PFSK-1 (cell line): ENCODE measurements at regions not wholly inside any gene's neighbourhood (a gene's known extent, or its start where the extent isn't known, plus 50 kb on each side); places are given as distances from the start of the nearest gene placed in this dataset.

Experiments used
- FOXP2 ChIP-seq: optimal IDR thresholded peaks from 2 replicates; pipeline ENCODE3; 2011; ENCODE audit warnings: borderline replicate concordance, control low read depth, inconsistent platforms; ENCODE audit not compliant: insufficient read depth; ENCODE audit errors: extremely low read length, extremely low read depth
- POLR2AphosphoS5 ChIP-seq: IDR thresholded peaks from 2 replicates; pipeline ENCODE4 v1.6.1; 2012; ENCODE audit warnings: low read depth, mild to moderate bottlenecking, control low read depth, low read length, moderate library complexity
- REST ChIP-seq, 2 experiments: IDR thresholded peaks; 2 replicates each; pipeline versions ENCODE4 v1.6.1 to v1.8.0; 2011 to 2012; ENCODE audit warnings: low read depth in 2 of 2, low read length in 2 of 2, control low read depth in 1 of 2, inconsistent platforms in 1 of 2, mild to moderate bottlenecking in 1 of 2, moderate library complexity in 1 of 2; ENCODE audit not compliant: insufficient read depth in 1 of 2
- SIN3A ChIP-seq: IDR thresholded peaks from 2 replicates; pipeline ENCODE4 v1.6.1; 2012; ENCODE audit warnings: mild to moderate bottlenecking, low read length, moderate library complexity, borderline replicate concordance; ENCODE audit not compliant: insufficient read depth
- TAF1 ChIP-seq: IDR thresholded peaks from 2 replicates; pipeline ENCODE4 v1.6.1; 2012; ENCODE audit warnings: low read length, control low read depth, borderline replicate concordance; ENCODE audit not compliant: insufficient read depth

- TF ChIP-seq TAF1 (no peak), REST (IDR thresholded peaks at IDR 0.05; ENCODE audit: insufficient read depth in 1 of 2, low read depth in 2 of 2, low read length in 2 of 2) (no peak), POLR2AphosphoS5 (no peak), FOXP2 (no peak), SIN3A (no peak)
Observed at GRCh38 chr1:182173808-182174512, 112.4 kb upstream of the ZNF648 start.

GRCh38 chr1:182172699-182173098 is 111.2 kb upstream of the ZNF648 start:
- TF ChIP-seq SIN3A (no peak), TAF1 (no peak), POLR2AphosphoS5 (no peak), FOXP2 (no peak), REST (IDR thresholded peaks at IDR 0.05; ENCODE audit: insufficient read depth in 1 of 2, low read depth in 2 of 2, low read length in 2 of 2) (no peak)

GRCh38 chr1:182170891-182171461 is 109.5 kb upstream of the ZNF648 start:
- TF ChIP-seq SIN3A (no peak), POLR2AphosphoS5 (no peak), REST (IDR thresholded peaks at IDR 0.05; ENCODE audit: insufficient read depth in 1 of 2, low read depth in 2 of 2, low read length in 2 of 2) (no peak), TAF1 (no peak)

GRCh38 chr1:182169203-182169602 is 107.7 kb upstream of the ZNF648 start:
- TF ChIP-seq FOXP2 (no peak), SIN3A (no peak), POLR2AphosphoS5 (no peak), REST (IDR thresholded peaks at IDR 0.05; ENCODE audit: insufficient read depth in 1 of 2, low read depth in 2 of 2, low read length in 2 of 2) (no peak), TAF1 (no peak)
